Hepatocyte (in vitro differentiated cells): ENCODE measurements at regions not wholly inside any gene's neighbourhood (a gene's known extent, or its start where the extent isn't known, plus 50 kb on each side); places are given as distances from the start of the nearest gene placed in this dataset.

ENCODE experiments used
- CTCF ChIP-seq: fragments of 200-600 bp; sonication (generic); IDR thresholded peaks from 2 replicates; pipeline ENCODE4 v1.5.1; 2016; ENCODE audit warnings: antibody characterized with exemption, mild to moderate bottlenecking; ENCODE audit not compliant: poor library complexity
- EZH2 ChIP-seq: fragments of 200-600 bp; sonication (generic); IDR thresholded peaks from 2 replicates; pipeline ENCODE4 v1.6.1; 2016; ENCODE audit warnings: antibody characterized with exemption, mild to moderate bottlenecking, borderline replicate concordance

- TF ChIP-seq EZH2 (no peak), CTCF (no peak)
Observed at GRCh38 chr9:121582641-121583040, 68.8 kb upstream of the DAB2IP start.
